Activated CD8-positive, alpha-beta memory T cell treated with anti-CD3 and anti-CD28 coated beads, Interleukin-2, amount 50 U/mL, for 24 hours (primary cell): ENCODE measurements at regions not wholly inside any gene's neighbourhood (a gene's known extent, or its start where the extent isn't known, plus 50 kb on each side); places are given as distances from the start of the nearest gene placed in this dataset.

Experiments used
- DNase-seq: peaks from one replicate; pipeline ENCODE4 v3.0.0-alpha.2; 2020; ENCODE audit errors: extremely low read depth

DNA sequence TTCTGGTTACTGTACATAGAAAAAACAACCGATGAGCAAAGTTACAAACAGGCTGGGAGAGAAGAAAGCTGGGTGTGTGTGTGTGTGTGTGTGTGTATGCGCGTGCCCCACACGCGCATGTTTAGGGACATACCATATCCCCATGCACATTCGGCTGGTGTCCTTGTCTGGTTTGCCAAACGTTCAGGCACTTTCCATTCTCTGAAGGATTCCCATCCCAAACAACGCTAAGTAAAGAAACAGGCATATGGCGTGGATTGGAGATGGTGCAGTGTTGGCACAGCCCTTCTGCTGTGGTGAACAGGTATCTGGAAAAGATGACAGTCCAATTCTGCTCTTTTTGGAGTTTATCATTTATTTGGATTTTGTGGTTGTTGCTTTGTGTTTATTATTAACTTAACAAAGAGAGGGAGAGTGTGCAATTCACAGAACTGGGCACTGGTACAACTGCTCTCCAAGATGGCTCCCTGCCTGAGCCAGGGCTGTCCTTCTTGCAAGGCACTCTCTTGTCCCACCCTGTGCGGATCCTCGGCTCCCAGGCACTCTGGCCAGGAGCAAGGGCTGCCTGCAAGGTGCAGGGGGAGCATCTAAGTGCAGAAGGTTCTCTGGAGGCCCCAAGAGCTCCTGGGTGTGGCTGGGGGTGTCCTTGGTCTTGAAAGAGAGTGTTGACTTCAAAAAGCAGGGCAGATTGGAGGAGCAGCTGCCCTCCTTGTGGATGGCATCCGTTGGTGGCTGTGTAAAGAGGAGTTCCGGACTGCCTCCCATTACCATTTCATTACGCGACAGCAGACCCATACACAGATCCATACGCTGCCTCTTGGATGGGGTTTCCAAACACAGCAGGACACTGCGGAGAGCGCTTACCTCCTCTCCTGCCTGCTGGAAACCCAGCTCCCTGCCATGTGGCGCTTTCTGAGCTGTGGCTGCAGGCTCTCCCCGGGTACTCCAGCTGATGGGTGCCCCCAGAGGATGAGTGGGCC, 263.1 kb downstream of the ZNF536 start:
- DNase-seq, result no peak

DNA sequence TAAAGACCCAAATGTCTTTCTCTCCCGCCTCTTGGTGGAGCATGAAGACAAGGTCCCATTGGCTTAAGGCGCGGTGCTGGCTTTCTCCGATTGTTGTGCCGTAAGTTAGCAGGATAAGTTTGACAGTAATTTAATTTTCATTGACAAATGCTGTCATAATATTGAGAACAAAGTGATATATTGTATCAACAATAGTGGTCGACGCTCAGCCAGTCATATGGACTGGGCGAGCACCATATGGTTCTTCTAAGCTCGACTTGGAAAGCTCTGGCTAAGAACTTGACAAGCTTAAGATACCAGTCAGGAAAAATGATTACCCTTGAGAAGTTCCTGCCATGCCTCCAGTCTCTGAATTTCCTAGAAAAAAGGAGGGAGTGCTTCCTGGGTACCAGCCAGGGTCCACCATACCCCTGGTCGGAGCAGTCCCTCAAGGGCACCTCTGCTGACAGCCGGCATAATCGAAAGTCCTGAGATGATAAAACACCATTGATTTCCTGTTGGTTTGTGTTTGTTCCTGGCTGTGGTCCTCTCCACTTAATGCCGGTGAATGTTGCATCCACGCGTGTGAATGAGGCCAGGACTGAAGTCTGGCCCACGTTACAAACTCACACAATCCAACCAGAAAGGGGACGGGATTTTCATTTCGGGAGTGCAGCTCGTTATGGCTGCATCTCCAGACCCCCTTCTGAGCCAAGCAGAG, 262.1 kb downstream of the ZNF536 start:
- DNase-seq, result no peak

DNA sequence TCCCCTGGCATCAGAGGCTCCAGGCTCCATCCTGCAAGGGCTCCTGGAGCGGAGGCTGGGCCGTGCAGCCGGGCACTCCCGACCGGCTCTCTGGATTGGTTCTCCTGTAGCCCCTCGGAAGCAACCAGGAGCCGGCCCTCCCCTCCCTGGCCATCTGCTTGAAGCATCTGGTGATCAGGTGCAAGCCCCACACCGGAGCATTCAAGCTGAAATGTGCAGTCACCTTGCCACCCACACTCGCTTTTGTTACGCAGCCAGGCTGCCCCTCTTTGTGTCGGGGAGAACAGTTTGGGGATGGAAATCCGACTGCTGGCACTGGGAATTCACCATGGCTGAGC, 258.8 kb downstream of the ZNF536 start:
- DNase-seq, result no peak

DNA sequence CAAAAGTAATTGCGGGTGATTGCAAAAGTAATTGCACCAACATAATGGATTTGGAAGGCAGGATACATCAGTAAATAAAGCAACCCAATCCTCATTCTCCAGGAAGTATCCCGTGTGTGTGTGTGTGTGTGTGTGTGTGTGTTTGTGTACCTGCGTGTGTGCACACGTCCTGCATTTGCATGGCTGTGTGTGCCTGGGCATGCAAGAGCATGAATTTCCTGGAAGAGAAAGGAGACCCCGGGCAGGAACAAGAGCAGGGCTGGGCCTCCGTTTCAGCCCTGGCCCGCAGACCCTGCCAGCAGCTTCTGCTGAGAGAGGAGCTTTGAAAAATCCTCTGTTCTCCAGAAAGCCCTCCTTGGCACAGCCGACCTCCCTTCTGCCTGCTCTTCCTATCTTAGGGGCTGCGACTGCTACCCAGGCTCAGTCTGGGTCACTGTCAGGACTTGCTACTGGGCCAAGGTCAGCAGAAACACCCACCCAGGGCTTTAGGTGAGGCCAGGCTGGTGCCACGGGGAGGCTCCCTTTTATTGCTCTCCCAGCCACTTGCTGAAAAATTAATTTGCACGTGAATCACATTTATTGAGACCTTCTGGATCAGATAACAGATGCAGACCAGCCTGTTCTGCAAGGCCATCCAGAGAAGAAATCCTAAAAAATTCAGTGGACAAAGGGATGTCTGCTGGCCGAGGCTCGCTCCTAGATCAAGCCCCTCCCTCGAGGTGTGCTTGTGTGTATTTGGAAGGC, 258.3 kb downstream of the ZNF536 start:
- no peak for DNase-seq

DNA sequence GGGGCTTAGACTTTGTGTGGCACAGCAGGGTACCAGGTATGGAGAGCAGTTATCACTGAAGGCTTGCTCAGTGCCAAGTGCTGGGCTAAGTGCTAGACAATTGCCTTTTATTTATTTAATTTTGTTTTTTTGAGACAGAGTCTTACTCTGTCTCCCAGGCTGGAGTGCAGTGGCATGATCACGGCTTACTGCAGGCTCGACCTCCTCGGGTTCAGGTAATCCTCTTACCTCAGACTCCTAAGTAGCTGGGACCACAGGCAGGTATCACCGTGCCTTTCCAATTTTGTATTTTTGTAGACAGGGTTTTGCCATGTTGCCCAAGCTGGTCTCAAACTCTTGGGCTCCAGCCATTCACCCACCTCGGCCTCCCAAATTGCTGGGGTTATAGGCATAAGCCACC, 256.9 kb downstream of the ZNF536 start:
- no peak for DNase-seq

DNA sequence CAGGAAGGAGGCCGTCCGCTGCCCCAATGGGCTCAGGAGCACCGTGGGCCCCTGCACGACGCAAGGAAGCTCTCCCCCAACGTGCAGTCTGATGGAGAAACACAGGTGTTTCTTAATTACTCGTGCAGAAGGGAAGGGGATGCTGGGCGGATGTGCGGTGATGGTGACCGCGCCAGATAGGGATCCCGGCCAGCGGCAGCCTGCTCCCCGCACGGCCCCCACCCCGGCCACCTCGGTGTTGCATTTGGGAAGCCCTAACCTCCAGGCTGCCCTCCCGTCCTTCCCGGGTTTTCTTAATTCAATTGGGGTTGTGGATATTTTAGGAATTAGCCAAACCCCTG, 254.4 kb downstream of the ZNF536 start:
- no peak for DNase-seq

DNA sequence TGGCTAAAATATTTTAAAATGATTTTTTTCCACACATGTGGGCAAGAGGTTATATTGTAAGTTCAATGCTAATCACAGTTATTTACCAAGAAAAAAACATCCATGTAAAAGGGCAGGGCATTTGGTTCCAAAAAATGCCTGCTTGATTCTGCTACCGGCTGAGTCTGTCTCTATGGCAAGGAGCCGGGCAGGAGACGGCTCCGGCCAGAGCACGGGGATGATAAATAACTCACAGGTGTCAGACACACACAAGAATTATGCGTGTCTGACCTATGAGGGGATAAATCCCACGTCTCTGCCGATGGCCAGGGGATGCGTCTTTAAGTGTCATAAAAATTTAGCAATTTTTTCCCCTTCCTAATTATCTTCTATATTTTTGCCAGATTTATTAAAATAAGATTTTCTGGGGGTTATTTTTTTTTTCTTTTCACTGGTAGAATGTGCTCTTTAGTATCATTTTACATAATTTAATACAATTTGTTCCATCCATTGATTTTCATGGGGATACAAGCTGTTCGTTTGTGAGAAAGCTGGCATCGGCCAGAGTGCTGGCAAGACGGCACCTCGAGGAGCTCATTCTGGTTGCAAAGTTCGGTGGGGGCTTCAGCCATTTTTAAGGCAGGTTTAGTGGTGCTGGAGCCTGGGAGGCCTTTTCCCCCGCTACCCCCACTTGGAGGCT, 253.9 kb downstream of the ZNF536 start:
- DNase-seq, result no peak

DNA sequence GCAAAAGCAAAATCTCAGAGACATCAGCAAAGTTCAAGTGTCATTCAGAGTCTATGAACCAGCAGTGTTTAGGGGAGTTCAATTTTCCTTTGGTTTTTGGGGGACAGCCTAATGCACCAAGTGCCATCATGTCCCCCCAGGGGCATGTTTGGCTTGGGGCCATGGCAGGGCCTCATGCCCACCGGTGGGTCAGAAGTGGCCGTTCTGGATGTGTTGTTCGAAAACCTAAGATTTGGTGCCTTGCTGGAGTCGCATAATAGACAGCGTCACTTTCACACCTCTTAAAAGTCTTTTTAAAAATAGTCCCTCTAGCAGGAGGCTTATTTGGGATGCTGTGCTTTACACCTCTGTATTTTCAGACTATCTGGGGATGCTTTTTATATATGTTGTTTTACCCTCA, 250.1 kb downstream of the ZNF536 start:
- no peak for DNase-seq

DNA sequence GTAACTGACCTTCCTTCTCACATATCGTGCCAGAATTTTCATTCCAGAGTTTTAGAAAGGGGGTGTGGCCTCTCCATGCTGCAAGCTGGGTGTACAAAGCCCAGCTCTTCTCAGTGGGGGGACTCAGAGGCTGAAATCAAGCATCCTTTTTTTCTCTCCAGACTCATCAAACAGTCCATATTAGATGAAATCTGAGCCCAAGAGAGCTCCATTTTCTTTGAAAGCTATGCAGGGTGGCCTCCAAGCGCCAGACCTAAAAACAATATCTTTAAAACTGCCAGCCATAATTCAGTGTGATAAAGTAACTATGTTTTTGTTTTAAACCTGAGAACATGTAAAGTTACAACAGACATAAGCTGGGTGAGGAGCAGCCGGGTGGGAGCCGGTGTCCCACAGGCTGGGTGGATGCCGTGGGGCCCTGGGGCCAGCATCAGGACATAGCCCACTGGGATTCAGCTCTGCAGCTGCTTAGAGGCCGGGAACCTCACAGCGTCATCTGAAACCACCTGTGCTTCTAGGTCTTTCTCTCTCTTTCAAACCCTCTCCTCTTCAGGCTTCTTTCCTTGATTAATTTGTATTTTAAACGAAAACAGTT, 249.2 kb downstream of the ZNF536 start:
- DNase-seq, result no peak

DNA sequence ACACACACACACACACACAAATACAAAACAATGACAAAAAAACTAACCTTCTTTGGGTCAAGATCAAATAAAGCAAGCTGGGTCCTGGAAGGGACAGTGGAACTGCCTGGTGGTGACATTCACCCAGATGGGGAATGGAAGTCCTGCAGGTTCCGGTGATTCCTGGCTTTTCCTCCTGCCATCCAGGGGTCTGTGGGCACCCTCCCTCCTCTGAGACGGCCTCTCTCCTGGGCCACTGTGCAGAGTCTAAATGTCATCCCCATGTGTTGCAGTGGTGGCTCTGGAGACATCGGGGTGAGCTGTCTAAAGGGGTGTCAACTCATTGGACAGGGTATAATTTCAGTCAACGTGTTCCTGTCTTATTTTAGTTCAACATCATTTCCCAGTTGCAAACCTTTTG, 248.2 kb downstream of the ZNF536 start:
- no peak for DNase-seq

DNA sequence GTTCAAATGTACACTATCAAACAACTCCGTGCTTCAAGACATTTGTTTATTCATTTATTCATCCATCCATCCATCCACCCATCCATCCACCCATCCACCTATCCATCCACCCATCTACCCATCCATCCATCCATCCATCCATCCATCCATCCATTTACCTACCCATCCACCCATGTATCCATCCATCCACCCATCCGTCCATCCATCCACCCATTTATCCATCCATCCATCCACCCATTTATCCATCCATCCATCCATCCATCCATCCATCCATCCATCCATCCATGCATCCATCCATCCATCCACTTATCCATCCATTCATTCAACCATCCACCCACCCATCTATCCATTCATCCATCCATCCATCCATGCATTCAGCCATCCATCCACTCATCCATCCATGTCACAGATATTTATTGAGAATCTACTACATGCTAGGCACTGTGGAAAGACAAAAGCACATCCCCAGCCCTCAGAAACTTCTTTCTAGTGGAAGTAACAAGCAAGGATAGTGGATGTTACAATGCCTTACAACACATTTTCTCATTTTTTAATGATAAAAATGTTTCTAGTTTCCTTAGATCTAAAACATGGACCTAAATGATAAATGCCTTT, 237.6 kb downstream of the ZNF536 start:
- DNase-seq, result no peak

DNA sequence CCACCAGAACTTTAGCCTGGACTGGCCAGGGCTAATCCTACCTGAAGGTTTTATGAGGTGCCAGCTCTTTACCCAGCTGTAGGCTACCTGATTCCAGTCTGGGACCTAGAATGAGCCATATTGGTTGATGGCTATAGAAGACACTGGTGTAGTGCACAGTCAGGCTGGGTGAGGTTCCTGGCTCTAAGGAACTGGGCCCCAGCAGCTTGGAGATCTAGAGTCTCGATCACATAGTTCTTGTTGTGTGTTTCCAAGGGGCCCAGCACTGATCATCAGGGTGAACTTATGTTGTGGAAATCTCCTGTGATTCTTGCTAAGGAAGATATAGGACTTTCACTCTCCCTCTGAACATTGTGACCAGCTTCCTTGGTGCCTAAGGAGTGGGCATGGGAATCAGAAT, 236.3 kb downstream of the ZNF536 start:
- no peak for DNase-seq
